ENCODE measurements at regions not wholly inside any gene's neighbourhood (a gene's known extent, or its start where the extent isn't known, plus 50 kb on each side); places are given as distances from the start of the nearest gene placed in this dataset.

- DNase-seq (ENCODE audit: low spot score), result no peak
- TF ChIP-seq CTCF (conservative IDR thresholded peaks at IDR 0.05; ENCODE audit: low read length) (no peak), EZH2phosphoT487 (IDR thresholded peaks at IDR 0.05; ENCODE audit: borderline replicate concordance, low read depth, low read length) (no peak)
- no peak overlapping the region for H3K27ac ChIP-seq (ENCODE audit: low read depth, low read length, poor library complexity, severe bottlenecking)
- no peak overlapping the region for H3K4me3 ChIP-seq (ENCODE audit: low read depth, low read length, poor library complexity, severe bottlenecking)
- H2AFZ ChIP-seq (ENCODE audit: low read length), result no peak overlapping the region
- ChIA-PET POLR2A (no interaction called here), CTCF (ENCODE audit: unreplicated experiment) (no interaction called here)
- no peaks in the 10 kb centered on the region for H4K20me1 ChIP-seq (ENCODE audit: insufficient read depth, low read length)
- H3K4me1 ChIP-seq (ENCODE audit: insufficient read depth, low read length, poor library complexity, severe bottlenecking), result no peaks in the 10 kb centered on the region
- H3K9me3 ChIP-seq (ENCODE audit: low read length), result no peaks in the 10 kb centered on the region
- no peaks in the 10 kb centered on the region for H3K9me2 ChIP-seq (ENCODE audit: insufficient read depth, low read length)
- intact Hi-C loops (cut with micrococcal nuclease; ENCODE audit: unreplicated experiment), result no loop called here
- H3K4me2 ChIP-seq (ENCODE audit: low read length), result no peak overlapping the region
- H3K79me2 ChIP-seq (ENCODE audit: insufficient read depth, low read depth, low read length), result no peaks in the 10 kb centered on the region
- BruUV-seq (replicated peaks), result no TSS peak
- H3K36me3 ChIP-seq (ENCODE audit: insufficient read depth, low read length), result no peaks in the 10 kb centered on the region
Measured at GRCh38 chr1:147811273-147811672, 50.9 kb upstream of the GJA5 start.

DNA sequence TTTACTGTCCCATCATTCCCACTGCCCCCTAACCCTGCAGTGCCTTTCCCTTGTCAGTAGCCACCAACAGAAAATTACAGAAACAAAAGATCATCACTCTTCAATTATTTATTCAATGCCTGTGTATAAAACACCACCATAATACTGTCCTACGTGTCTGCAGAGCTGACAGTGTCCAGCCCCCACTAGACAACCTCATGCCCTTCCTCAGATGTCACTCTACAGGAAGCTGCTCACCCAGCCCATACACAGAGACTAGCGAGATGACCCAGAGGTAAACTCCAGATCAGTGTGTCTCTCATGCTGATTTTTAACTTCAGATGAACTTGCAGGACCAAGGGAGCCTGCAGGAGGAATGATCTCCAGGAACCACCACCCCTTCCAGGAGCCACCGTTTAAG is 51.3 kb upstream of the GJA5 start:
- DNase-seq (ENCODE audit: low spot score), result no peak
- no peaks in the 10 kb centered on the region for H4K20me1 ChIP-seq (ENCODE audit: insufficient read depth, low read length)
- TF ChIP-seq EZH2phosphoT487 (IDR thresholded peaks at IDR 0.05; ENCODE audit: borderline replicate concordance, low read depth, low read length) (no peak), CTCF (conservative IDR thresholded peaks at IDR 0.05; ENCODE audit: low read length) (no peak)
- BruUV-seq (replicated peaks), result no TSS peak
- POLR2A ChIA-PET, result no interaction called here
- no peak overlapping the region for H2AFZ ChIP-seq (ENCODE audit: low read length)
- no peaks in the 10 kb centered on the region for H3K9me2 ChIP-seq (ENCODE audit: insufficient read depth, low read length)
- H3K36me3 ChIP-seq (ENCODE audit: insufficient read depth, low read length), result no peaks in the 10 kb centered on the region
- no peak overlapping the region for H3K4me3 ChIP-seq (ENCODE audit: low read depth, low read length, poor library complexity, severe bottlenecking)
- no peaks in the 10 kb centered on the region for H3K79me2 ChIP-seq (ENCODE audit: insufficient read depth, low read depth, low read length)
- CTCF ChIA-PET (ENCODE audit: unreplicated experiment), result no interaction called here
- no peak overlapping the region for H3K27ac ChIP-seq (ENCODE audit: low read depth, low read length, poor library complexity, severe bottlenecking)
- no peaks in the 10 kb centered on the region for H3K4me1 ChIP-seq (ENCODE audit: insufficient read depth, low read length, poor library complexity, severe bottlenecking)
- H3K4me2 ChIP-seq (ENCODE audit: low read length), result no peak overlapping the region
- no peaks in the 10 kb centered on the region for H3K9me3 ChIP-seq (ENCODE audit: low read length)
- intact Hi-C loops (cut with micrococcal nuclease; ENCODE audit: unreplicated experiment), result no loop called here

GRCh38 chr1:147812799-147813198 is 52.4 kb upstream of the GJA5 start:
- Histone ChIP-seq H3K79me2 (ENCODE audit: insufficient read depth, low read depth, low read length) (no peaks in the 10 kb centered on the region), H3K36me3 (ENCODE audit: insufficient read depth, low read length) (no peaks in the 10 kb centered on the region), H3K27ac (ENCODE audit: low read depth, low read length, poor library complexity, severe bottlenecking) (no peak overlapping the region), H3K4me2 (ENCODE audit: low read length) (no peak overlapping the region), H3K4me1 (ENCODE audit: insufficient read depth, low read length, poor library complexity, severe bottlenecking) (no peaks in the 10 kb centered on the region), H4K20me1 (ENCODE audit: insufficient read depth, low read length) (no peaks in the 10 kb centered on the region), H3K9me3 (ENCODE audit: low read length) (no peaks in the 10 kb centered on the region), H3K9me2 (ENCODE audit: insufficient read depth, low read length) (no peaks in the 10 kb centered on the region), H2AFZ (ENCODE audit: low read length) (no peak overlapping the region), H3K4me3 (ENCODE audit: low read depth, low read length, poor library complexity, severe bottlenecking) (no peak overlapping the region)
- intact Hi-C loops (cut with micrococcal nuclease; ENCODE audit: unreplicated experiment), result no loop called here
- CTCF ChIA-PET (ENCODE audit: unreplicated experiment), result no interaction called here
- TF ChIP-seq EZH2phosphoT487 (IDR thresholded peaks at IDR 0.05; ENCODE audit: borderline replicate concordance, low read depth, low read length) (no peak), CTCF (conservative IDR thresholded peaks at IDR 0.05; ENCODE audit: low read length) (no peak)
- no TSS peak for BruUV-seq (replicated peaks)
- no peak for DNase-seq (ENCODE audit: low spot score)
- POLR2A ChIA-PET, result no interaction called here

Measured in OCI-LY7 (cell line).